ENCODE measurements at regions not wholly inside any gene's neighbourhood (a gene's known extent, or its start where the extent isn't known, plus 50 kb on each side); places are given as distances from the start of the nearest gene placed in this dataset.
"Not testable (repeated sequence)": the region's sequence is repeated elsewhere in the genome, so short reads cannot be mapped to it uniquely, and the experiment has no call there.

- DNase-seq, result no peak
Observed at GRCh38 chr9:31100311-31100710, 1284.1 kb upstream of the ACO1 start.

DNA sequence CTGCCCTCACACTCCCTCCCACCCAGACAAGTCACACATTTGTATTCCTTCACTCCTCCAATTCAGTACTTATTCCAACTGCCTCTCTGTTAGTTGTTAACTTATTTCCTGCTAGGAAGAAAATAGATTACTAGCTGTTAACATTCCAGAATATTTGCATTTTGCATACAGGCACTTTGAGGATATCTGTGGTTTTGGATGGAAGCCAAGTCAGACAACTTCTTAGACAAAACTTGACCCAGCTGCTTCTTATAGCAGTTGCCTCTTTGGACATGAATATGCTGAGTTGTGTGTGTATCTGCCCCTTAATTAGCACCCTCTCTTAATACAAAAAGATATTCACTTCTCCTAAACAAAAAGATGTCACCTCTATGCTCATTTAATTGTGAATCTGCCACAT lies 1280.6 kb upstream of the ACO1 start:
- DNase-seq, result no peak

GRCh38 chr9:31104249-31104648 lies 1280.2 kb upstream of the ACO1 start:
- no peak for DNase-seq

DNA sequence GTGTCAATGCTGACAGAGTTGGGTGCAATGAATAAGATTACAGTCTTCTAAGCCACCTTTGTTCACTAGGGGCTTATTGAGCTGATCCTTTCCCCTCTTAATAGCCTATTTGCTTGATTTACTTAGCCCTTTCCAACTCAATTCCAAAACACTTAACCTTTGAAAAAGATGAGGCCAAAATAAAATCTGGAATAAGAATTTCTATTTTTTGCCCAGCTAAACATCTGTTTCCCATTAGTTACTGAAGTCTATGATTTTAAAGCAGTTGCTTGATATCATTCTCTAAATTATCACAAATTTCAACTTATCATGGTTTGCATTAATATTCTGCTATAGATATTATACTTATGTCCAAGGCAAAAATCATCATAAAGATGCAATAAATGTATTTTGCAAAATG lies 1272.0 kb upstream of the ACO1 start:
- DNase-seq, result no peak

DNA sequence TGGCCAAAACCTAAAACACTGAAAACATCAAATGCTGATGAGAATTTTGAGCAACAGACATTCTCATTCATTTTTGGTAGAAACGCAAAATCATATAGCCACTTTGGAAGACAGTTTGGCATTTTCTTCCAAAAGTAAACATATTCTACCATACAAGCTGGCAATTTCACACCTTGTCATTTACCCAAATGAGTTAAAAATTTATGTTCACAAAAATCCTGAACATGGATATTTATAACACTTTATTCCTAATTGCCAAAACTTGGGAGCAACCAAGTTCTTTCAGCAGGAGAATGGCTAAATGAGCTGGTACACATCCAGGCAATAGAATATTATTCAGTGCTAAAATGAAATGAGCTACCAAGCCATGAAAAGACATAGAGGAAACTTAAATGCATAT lies 1270.1 kb upstream of the ACO1 start:
- DNase-seq, result no peak

DNA sequence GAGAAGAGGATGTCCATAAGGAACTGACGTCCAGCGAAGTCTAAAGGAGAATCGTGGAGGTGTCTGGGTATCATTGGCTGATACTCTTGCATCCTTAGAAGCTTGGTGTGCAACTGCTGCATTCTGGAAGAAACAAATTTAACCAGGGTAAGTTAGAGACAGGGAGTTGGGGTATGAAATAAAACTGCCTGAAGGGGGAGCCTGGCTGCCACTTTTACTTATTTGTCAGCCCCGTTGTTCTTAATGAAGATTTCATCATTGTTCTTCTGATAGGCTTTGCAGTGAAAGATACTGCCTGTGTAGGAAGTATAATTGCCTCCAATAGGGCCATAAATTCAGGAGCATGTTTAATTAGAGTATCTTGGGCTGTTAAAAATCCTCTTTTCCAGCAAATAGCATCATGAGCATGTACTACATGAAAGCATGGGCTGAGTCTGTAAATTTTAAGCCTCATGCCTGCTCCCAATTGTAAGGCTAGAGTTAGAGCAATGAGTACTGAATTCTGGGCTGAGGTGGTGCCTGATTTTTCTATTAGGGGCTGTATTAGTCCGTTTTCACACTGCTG lies 1264.5 kb upstream of the ACO1 start:
- DNase-seq, result peak; percentile 36 to 64

DNA sequence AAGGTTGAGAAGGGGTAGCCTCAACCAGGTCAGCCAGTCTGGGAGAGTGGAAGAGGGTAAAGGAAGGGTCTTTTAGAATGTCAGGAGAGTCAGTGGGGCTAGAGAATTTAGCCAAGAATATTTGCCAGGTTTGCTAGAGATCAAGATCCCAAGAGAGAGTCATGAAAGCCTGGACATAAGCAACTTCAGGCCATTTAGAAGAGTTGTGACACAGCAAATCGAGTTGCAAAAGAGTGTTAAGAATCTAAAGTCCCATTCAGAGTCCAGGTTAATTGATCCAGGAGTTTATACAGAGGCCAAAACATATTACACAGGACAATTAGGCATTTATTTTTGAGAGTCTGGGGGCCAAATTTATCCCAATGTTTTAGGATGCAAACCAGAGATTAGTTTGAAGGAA lies 1260.1 kb upstream of the ACO1 start:
- DNase-seq, result no peak

GRCh38 chr9:31135567-31135966 lies 1248.9 kb upstream of the ACO1 start:
- DNase-seq, result no peak

DNA sequence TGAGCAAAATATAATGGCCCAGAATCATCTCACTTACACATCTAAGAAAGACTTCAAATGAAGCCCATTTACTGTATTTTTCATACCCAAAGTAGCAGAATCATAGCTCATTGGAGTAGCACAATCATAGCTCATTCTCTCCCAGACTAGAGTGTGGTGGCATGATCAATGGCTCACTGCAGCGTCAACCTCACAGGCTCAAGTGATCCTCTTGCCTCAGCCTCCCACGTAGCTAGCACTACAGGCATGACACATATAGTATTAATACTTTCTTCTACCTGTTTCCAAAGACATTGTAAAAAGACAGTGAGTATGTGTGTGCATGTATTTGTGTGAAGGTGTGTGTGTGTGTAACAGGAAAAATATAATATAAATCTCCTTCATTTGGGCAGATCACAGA lies 1247.9 kb upstream of the ACO1 start:
- DNase-seq, result no peak

DNA sequence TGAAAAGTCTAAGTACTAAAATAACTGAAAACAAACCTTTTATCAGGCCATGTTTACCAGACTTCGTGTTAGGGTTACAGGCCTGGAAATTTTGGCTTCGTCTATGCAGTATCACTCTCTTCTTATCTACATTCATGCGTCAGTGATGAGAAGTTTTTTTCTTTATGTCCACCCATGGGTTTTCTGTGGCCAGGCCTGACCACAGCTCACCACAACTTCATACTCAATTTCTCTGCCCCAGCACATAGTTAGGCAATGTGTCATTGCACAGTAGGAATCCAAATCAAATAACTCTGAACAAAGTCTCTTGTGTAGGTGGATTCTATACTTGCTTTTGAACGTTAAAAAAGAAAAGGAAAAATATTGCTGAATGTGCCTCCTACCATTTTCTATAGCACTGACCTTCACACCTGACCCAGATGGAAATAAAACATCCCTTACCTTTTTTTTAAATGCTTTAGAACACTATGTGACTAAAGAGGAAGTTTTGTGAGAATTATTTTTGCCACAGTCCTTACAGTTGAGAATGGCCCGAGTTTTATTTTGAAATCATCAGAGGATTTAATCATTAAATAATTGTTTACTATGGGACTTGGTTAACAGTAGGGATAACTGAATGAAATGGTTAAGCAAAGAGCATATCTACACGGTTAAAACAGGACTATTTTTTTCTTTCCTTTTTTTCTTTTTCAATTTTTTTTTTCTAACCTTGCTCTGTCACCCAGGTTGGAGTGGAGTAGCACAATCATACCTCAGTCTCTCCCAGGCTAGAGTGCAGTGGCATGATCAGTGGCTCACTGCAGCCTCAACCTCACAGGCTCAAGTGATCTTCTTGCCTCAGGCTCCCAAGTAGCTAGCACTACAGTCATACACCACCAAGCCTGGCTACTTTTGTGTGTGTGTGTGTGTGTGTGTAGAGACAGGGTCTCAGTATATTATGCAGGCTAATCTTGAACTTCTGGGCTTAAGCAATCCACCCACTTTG lies 1247.0 kb upstream of the ACO1 start:
- DNase-seq, result no peak

GRCh38 chr9:31140316-31140715 lies 1244.1 kb upstream of the ACO1 start:
- DNase-seq, result no peak

- DNase-seq, result no peak
Observed at GRCh38 chr9:31142456-31142855, 1242.0 kb upstream of the ACO1 start.

- no peak for DNase-seq
Observed at GRCh38 chr9:31144614-31145013, 1239.8 kb upstream of the ACO1 start.

DNA sequence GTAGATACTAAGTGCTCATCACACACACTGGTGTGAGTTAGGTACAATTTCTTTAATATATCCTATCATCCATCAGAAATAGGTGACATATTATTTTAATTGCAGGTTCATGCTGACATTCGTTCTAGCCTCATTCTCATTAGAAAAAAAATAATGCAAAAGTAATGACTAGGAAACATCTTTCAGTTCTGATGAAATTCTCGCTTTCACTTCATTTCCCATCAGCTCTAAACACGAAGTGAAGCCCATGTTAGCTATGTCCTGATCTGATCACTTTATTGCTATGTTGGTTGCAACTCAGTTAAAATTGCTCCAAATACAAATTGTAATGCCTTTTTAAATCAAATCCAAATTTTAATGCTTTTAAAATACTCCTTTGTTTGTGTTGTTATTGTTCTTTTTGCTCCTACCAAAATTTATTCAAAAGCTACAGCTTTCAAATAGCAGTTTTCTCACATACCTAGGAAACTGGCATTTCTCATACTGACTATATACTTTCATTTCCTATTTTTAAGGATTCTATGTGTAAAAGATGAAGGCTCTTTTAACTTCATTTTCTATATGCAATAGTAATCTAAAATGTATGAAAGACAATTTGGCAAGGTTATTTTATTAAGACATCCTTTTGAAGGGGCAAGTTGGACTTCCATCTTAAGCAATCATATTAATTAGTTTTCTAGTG lies 1237.8 kb upstream of the ACO1 start:
- DNase-seq, result no peak

DNA sequence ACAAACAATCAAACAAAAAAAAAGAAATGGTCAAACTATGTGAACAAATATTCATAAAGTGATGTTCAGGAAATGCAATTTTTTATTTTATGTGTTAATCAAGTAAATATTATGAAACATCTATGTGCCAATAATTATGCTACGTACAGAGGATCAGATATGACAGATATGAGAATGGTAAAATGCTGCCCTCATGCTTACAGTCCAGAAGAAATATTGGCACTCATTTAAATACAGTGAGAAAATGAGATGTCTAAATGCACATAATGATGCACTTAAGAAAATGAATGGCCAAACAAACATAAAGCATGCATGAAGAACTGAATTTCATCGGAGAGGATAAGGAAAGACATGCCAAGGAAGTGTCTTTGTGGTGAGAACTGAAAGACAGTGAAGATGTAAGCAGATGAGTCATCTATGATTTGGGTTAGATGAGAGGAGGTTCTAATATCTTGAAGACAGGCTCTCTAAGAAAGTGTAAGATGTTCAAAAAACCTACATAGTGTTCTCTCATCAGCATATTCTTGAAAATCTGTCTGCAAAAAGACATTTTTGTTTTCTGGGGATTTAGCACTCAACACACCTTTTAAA lies 1231.1 kb upstream of the ACO1 start:
- DNase-seq, result peak in 1 of 2 donors; percentile 3

- no peak for DNase-seq
Observed at GRCh38 chr9:31166516-31166915, 1217.9 kb upstream of the ACO1 start.

DNA sequence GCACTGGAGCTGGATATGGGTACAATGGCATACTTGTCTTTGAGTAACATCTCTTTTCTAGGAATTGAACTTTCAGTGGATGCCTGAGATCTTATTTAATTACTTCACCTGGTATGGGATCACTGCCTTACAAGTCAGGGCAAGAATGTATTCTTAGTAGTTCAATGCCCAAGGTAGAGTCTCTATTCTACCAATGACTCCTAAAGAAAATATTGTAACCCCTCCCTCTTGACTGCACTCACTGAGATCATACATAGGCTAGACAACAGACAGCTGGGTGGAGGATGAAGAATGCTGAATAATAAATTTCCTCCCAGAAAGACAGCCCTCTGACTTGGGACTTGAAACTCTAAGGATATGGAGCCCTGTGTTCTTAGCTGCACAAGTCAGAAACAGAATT lies 1216.3 kb upstream of the ACO1 start:
- no peak for DNase-seq

- DNase-seq, result no peak
Observed at GRCh38 chr9:31174681-31175080, 1209.8 kb upstream of the ACO1 start.

- no peak for DNase-seq
Observed at GRCh38 chr9:31183866-31184265, 1200.6 kb upstream of the ACO1 start.

DNA sequence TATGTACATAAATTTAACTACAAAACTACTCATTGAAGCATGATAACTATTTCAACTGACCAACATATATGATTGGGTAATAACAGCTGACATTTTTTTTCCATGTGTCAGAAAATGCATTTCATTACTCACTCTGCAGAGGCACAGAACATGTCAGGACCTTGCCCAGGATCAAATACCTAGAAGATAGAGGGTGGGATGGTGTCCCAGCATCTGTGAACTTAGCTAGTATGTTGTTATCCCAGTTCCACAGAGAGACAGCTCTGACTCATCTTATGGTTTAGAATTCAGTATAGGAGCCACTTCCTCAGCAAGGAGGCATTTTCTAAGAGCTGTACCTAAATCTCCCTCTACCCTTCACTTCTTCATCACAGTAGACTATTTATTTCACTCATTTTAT lies 1198.6 kb upstream of the ACO1 start:
- no peak for DNase-seq

- no peak for DNase-seq
Observed at GRCh38 chr9:31188496-31188895, 1195.9 kb upstream of the ACO1 start.

GRCh38 chr9:31210978-31211570 lies 1173.4 kb upstream of the ACO1 start:
- DNase-seq, result no peak

- DNase-seq, result not testable (repeated sequence)
Observed at GRCh38 chr9:31229976-31230375, 1154.5 kb upstream of the ACO1 start.
